Effector memory CD8-positive, alpha-beta T cell (primary cell): ENCODE measurements at regions not wholly inside any gene's neighbourhood (a gene's known extent, or its start where the extent isn't known, plus 50 kb on each side); places are given as distances from the start of the nearest gene placed in this dataset.

Experiments used
- ATAC-seq: fragments of 150-1000 bp; cut with Tn5 transposase; replicated peaks from 2 replicates; pipeline ENCODE4 v1.10.0; 2021; ENCODE audit warnings: mild to moderate bottlenecking, moderate library complexity
- DNase-seq, 3 experiments: peaks; one replicate each; pipeline ENCODE4 v3.0.0; 2021
- H3K27ac Mint-ChIP-seq, 2 donors: one replicate each; pipeline ENCODE4 v1.8.0; 2022; ENCODE audit warnings: mild to moderate bottlenecking in 2 of 2, mixed read lengths in 2 of 2, moderate library complexity in 2 of 2
- H3K27me3 Mint-ChIP-seq, 2 donors: one replicate each; pipeline ENCODE4 v1.8.0; 2022; ENCODE audit warnings: mixed read lengths in 2 of 2
- H3K36me3 Mint-ChIP-seq: one replicate; pipeline ENCODE4 v1.8.0; 2022; ENCODE audit warnings: mild to moderate bottlenecking, moderate library complexity, mixed read lengths; ENCODE audit not compliant: insufficient read depth
- H3K4me1 Mint-ChIP-seq, 2 donors: one replicate each; pipeline ENCODE4 v1.8.0; 2022; ENCODE audit warnings: low read depth in 2 of 2, mixed read lengths in 2 of 2
- H3K4me3 Mint-ChIP-seq, 2 donors: one replicate each; pipeline ENCODE4 v1.8.0; 2022; ENCODE audit warnings: mild to moderate bottlenecking in 2 of 2, mixed read lengths in 2 of 2, moderate library complexity in 2 of 2
- H3K9me3 Mint-ChIP-seq, 2 donors: one replicate each; pipeline ENCODE4 v1.8.0; 2022; ENCODE audit warnings: mixed read lengths in 2 of 2

DNA sequence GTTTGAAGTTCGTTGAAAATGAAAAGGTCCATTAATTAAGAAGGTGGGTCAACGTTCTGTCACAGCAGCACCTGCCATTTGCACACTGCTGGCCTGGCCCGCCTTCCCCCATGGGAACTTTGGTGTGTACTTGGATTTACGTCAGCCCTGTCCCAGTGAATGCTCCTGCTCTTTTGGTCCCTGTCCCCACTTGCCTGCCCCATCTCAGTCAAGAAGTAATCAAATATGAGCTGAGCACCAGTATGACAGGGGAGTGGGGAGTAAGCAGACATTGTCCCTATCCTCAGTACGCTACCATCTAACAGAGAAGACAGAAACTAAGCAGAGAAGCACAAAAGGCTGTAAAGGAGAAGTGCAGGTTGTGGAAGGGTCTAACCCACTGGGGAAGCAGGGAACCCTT, 65.1 kb downstream of the SLC4A3 start:
- Mint-ChIP-seq H3K9me3 (no peaks in the 10 kb centered on the region), H3K27ac (no peak overlapping the region), H3K36me3 (peaks cover 5% of the 10 kb centered on the region), H3K4me1 (no peaks in the 10 kb centered on the region), H3K4me3 (no peak overlapping the region), H3K27me3 (peaks cover 64 to 68% of the 10 kb centered on the region in 2 donors)
- ATAC-seq = no peak
- no peak for DNase-seq

DNA sequence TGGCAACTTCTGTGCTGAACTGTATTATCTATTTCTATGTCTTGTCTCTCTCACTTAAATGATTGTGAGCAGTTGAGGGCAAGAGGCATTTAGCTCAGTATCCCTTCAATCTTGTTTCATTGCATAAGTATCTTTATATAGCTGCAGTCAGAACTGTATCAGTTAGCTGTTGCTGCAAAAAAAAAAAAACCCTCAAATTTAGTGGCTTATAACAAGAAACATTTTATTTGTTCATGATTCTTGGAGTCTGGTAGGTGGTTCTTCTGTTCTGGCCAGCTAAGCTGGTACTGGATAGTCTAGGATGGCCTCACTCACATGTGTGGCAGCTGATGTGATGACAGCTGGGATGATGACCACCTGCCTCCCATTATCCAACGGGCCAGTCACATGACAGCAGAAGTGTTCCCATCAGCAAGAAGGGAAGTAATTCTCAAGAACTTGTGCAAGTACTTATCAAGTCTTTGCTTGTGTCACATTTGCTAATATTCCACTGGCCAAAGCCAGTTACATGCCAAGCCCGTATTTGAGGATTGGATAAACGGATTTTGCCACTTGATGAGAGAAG, 67.8 kb downstream of the SLC4A3 start:
- no peak for ATAC-seq
- no peaks in the 10 kb centered on the region for H3K4me1 Mint-ChIP-seq
- no peaks in the 10 kb centered on the region for H3K9me3 Mint-ChIP-seq
- no peak overlapping the region for H3K4me3 Mint-ChIP-seq
- no peak overlapping the region for H3K27ac Mint-ChIP-seq
- no peaks in the 10 kb centered on the region for H3K36me3 Mint-ChIP-seq
- no peak for DNase-seq
- peaks cover 52 to 75% of the 10 kb centered on the region in 2 donors for H3K27me3 Mint-ChIP-seq

GRCh38 chr2:219697811-219698747, 70.6 kb downstream of the SLC4A3 start:
- ATAC-seq (no peak), DNase-seq (no peak)
- Mint-ChIP-seq H3K9me3 (no peaks in the 10 kb centered on the region), H3K4me1 (no peaks in the 10 kb centered on the region), H3K27ac (no peak overlapping the region), H3K4me3 (no peak overlapping the region), H3K27me3 (peaks cover 29 to 66% of the 10 kb centered on the region in 2 donors), H3K36me3 (no peaks in the 10 kb centered on the region)

GRCh38 chr2:219698748-219699439, 71.5 kb downstream of the SLC4A3 start:
- peaks cover 22 to 66% of the 10 kb centered on the region in 2 donors for H3K27me3 Mint-ChIP-seq
- H3K4me3 Mint-ChIP-seq = no peak overlapping the region
- H3K36me3 Mint-ChIP-seq = no peaks in the 10 kb centered on the region

GRCh38 chr2:219699440-219699821, 72.0 kb downstream of the SLC4A3 start:
- no peaks in the 10 kb centered on the region for H3K9me3 Mint-ChIP-seq
- ATAC-seq = no peak

More at GRCh38 chr2:219698748-219699439, 71.5 kb downstream of the SLC4A3 start:
- ATAC-seq (no peak), DNase-seq (no peak)
- Mint-ChIP-seq H3K4me1 (no peaks in the 10 kb centered on the region), H3K27ac (no peak overlapping the region), H3K9me3 (no peaks in the 10 kb centered on the region)

DNA sequence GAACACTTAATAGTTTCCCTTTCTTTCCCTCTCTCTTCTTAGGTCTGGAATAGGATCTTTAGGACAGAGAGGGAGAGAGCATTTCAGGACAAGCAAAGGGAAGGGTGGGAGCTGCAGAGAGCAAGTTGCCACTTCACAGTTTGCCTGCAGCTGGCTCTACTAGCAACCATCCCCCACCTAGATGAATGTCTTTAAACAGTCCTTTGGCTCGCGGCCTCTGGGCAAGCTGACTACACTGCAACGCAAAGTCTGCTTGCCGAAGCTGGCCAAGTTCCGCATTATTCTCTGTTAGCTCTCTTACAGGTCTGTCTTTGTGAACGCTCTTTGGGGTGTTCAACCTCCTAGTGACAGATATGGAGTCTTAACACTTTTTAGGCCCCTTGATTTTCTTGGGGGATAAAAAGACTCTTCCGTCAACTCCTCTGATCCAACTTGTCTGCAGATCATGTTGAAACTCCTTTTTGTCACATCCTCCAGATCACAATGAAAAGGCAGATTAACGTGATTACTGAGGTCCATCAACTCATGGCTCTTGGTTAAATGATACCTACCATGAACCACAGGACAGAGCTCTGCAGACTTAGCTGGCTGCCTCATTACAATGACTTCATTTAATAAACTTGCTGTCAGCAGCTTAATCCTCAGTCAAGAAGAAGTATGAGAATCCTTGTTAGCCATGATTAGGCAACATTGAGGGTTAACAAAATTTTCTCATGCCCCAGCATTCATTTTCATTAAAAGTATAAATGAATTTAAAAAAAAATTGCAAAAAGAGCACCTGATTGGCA, 74.6 kb downstream of the SLC4A3 start:
- Mint-ChIP-seq H3K27ac (no peak overlapping the region), H3K4me3 (no peak overlapping the region)
- ATAC-seq = no peak

More at GRCh38 chr2:219699440-219699821, 72.0 kb downstream of the SLC4A3 start:
- Mint-ChIP-seq H3K4me1 (no peaks in the 10 kb centered on the region), H3K4me3 (no peak overlapping the region), H3K27me3 (peaks cover 26 to 68% of the 10 kb centered on the region in 2 donors), H3K36me3 (no peaks in the 10 kb centered on the region), H3K27ac (no peak overlapping the region)
- DNase-seq = no peak

DNA sequence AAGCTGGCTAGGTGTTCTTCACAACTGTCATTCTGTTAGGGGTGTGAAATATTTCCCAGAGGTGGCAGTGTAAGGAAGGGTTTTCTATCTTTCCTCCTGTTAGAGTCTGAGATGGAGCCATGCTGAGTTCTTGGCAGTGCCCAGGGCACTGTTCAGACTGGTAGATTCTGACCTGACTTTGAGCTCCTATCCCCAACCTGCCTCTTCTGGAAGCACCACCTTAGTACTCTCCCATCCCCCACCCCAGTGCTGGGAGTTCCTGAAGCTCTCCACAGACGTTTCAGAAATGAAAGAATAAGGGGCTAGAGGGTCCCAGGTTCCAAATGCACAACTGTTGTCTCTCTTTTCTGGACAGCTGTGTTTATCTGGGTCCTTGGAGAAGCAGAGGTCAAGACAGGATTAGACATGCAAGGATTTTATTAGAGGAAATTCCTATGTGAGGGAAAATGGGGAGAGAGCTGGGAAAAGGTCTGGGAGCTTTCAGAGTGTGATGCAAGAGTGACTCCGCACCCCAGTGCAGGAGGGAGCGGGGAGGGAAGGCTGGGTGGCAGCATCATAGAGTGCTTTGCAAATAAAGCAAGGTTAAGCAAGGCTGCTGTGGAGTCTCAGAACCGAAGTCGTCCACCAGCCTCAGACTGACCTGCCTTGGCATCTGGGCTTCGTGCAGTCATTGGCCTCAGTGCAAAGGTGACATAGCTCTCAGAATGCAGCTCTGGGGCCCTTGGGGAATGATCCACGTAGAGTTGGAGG, 75.5 kb downstream of the SLC4A3 start:
- Mint-ChIP-seq H3K36me3 (no peaks in the 10 kb centered on the region), H3K9me3 (no peaks in the 10 kb centered on the region), H3K4me3 (no peak overlapping the region), H3K27me3 (peaks cover 24 to 71% of the 10 kb centered on the region in 2 donors), H3K27ac (no peak overlapping the region), H3K4me1 (no peaks in the 10 kb centered on the region)
- DNase-seq (no peak), ATAC-seq (no peak)

More for the DNA sequence above, 74.6 kb downstream of the SLC4A3 start:
- Mint-ChIP-seq H3K4me1 (no peaks in the 10 kb centered on the region), H3K9me3 (no peaks in the 10 kb centered on the region), H3K36me3 (no peaks in the 10 kb centered on the region), H3K27me3 (peaks cover 26 to 76% of the 10 kb centered on the region in 2 donors)
- DNase-seq = no peak

- Mint-ChIP-seq H3K27ac (no peak overlapping the region), H3K27me3 (peaks cover 31 to 61% of the 10 kb centered on the region in 2 donors), H3K9me3 (no peaks in the 10 kb centered on the region), H3K4me1 (no peaks in the 10 kb centered on the region), H3K4me3 (no peak overlapping the region), H3K36me3 (no peaks in the 10 kb centered on the region)
- ATAC-seq (no peak), DNase-seq (no peak)
These were observed 77.4 kb downstream of the SLC4A3 start for GRCh38 chr2:219704878-219705277.

- peaks cover 37 to 74% of the 10 kb centered on the region in 2 donors for H3K27me3 Mint-ChIP-seq
These were observed 79.4 kb downstream of the SLC4A3 start for GRCh38 chr2:219706823-219707281.

DNA sequence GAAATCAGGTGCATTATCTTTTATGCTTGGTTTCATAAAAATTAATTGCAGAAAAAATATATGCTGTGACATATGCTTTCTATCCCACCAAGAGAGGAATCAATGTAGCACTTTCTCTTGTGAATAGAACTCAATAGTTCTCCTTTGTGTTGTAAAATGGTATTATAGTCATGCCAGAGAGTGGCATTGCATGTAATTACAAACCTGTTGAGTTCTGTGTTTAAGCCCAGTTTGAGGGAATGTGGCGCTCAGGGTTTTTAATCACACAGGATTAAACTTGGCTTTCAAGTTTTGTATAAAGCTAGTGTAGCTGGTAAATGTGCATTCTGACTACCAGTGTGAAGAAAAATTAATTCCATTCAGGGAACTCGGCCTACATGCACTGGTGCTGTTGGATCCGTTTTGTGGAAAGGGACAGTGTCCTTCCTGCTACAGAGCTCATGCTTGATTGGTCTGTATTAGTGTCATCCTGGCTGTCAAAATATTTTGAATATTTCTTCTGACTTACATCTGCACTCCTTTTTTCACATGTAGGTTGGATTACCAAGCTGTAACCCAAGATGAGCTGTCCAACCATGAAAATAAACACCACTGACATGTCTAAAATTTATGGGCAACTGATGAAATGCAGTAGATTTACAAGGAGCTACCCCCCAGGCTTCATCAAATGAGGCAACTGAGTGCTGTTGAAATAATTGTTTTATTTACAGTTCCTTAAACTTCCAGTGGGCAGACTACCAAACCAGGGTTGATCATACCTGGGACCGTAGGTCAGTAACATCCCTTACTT, 80.3 kb downstream of the SLC4A3 start:
- H3K9me3 Mint-ChIP-seq = peaks cover 0 to 6% of the 10 kb centered on the region in 2 donors

More at GRCh38 chr2:219706823-219707281, 79.4 kb downstream of the SLC4A3 start:
- ATAC-seq (no peak), DNase-seq (no peak)
- Mint-ChIP-seq H3K4me1 (no peaks in the 10 kb centered on the region), H3K4me3 (no peak overlapping the region), H3K9me3 (no peaks in the 10 kb centered on the region), H3K36me3 (no peaks in the 10 kb centered on the region), H3K27ac (no peak overlapping the region)

GRCh38 chr2:219709331-219709761, 81.9 kb downstream of the SLC4A3 start:
- DNase-seq (no peak), ATAC-seq (no peak)
- peaks cover 4 to 15% of the 10 kb centered on the region in 2 donors for H3K9me3 Mint-ChIP-seq
- H3K4me1 Mint-ChIP-seq = no peaks in the 10 kb centered on the region
- peaks cover 3% of the 10 kb centered on the region for H3K36me3 Mint-ChIP-seq
- H3K27me3 Mint-ChIP-seq = peaks cover 46 to 61% of the 10 kb centered on the region in 2 donors
- no peak overlapping the region for H3K4me3 Mint-ChIP-seq
- no peak overlapping the region for H3K27ac Mint-ChIP-seq

More for the DNA sequence above, 80.3 kb downstream of the SLC4A3 start:
- Mint-ChIP-seq H3K27me3 (peaks cover 42 to 73% of the 10 kb centered on the region in 2 donors), H3K36me3 (no peaks in the 10 kb centered on the region), H3K4me1 (no peaks in the 10 kb centered on the region), H3K27ac (no peak overlapping the region), H3K4me3 (no peak overlapping the region)
- DNase-seq = no peak
- ATAC-seq = no peak

DNA sequence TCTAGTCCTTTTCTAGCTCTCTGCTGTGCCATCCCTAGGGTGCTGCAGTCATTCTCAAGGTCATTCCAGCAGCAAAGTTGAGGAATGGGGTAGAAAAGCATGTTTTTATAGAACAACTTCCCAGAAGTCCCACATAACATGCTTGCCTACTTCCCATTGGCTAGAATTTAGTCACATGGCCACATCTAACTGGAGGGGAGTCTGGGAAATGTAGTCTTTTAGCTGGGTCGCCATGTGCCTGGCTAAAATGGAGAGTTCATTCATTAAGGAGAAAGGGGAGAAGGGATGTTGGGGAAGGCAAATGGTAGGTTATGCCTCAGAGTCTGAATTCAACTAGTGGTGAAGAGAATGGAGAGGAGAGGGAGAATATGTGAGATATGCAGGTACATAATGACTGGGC, 85.7 kb downstream of the SLC4A3 start:
- Mint-ChIP-seq H3K27me3 (peaks cover 31 to 38% of the 10 kb centered on the region in 2 donors), H3K9me3 (peaks cover 4 to 15% of the 10 kb centered on the region in 2 donors), H3K27ac (no peak overlapping the region), H3K4me3 (no peak overlapping the region), H3K4me1 (no peaks in the 10 kb centered on the region), H3K36me3 (peaks cover 3% of the 10 kb centered on the region)
- no peak for ATAC-seq
- no peak for DNase-seq
